GM21717 (cell line): ENCODE measurements at regions not wholly inside any gene's neighbourhood (a gene's known extent, or its start where the extent isn't known, plus 50 kb on each side); places are given as distances from the start of the nearest gene placed in this dataset.

Experiments
- ATAC-seq: cut with Tn5 transposase; IDR thresholded peaks from one replicate; pipeline ENCODE4 v1.9.1; 2021; ENCODE audit warnings: mild to moderate bottlenecking, moderate library complexity; ENCODE audit not compliant: unreplicated experiment

DNA sequence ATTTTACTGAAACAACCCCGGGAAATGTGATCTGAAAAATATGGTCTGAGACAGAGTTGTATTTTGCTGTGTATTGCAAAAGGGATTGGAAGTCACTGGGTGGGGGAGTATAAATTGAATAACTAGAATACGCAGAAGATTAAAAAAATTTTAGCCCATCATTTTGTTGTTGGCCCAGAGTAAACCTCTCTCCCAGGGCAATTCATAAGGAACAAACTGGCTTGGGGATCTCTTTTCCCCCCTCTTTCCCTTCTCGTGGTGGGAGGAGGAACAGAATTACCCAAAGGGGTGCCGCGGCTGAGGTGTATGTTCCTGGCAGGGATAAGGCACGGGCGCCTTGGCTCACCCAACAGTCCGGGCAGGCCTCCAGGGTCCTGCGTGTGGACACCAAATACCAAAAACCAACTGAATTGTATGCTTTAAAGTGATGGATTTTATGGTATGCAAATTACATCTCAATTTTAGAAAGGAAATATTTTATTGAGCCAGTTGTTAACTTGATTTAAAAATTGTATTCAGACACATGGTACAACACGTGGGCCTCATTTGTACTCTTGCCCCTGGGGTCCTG is 121.2 kb upstream of the SPRED2 start:
- no peak for ATAC-seq

DNA sequence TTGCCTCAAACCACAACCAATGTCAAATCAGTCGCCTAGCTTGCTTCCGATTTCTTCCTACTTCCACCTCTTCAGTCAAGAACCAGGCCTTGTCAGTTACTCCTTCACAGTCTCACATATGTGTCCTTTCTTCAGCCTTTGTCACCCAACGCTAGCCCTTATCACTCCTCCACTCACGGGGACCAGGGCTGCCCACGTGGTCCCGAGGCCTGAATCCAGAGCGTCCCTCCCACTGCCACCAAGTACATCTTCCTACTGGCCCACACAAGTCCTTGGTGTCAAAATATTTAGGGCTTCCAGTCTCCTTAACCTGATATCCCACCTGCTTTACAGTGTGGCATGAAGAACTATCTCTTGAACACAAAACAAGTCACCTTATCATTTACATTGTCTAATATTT is 119.1 kb upstream of the SPRED2 start:
- ATAC-seq, result no peak

DNA sequence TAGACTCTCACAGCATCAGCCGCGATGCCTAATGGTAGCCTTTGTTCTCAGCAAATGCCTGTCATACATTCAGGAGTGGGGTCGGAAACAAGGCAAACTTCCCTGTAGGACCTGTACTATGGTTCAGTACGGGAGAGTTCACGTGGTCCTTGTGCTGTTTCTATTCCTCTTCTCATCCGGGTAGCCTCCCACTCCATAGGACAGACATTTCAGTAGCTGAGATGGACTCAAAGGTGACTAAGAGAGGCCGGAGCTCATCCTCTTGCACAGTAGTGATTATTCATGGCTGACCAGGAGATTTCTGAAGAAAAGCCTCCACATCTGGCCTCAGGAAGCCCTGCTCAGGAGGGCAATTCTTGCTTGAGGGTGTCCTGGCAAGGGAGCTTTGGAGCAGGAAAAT is 117.8 kb upstream of the SPRED2 start:
- peak; percentile 37 for ATAC-seq

DNA sequence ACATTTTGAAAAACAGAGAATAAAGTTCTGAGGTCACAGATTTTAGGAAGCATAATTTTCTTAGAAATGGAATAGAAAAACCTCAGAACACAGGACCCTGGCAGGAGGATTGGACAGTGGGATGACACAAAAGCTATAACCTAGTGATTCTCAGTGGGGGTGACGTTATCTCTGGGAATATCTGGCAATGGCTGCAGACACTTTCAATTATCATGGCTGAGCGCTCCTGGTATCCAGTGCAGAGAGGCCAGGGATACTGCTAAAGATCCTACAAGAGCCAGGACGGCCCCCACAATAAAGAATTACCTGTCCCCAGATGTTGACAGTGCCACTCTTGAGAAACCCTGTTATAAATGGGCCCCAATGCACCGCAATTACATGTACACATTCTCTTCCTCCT is 117.2 kb upstream of the SPRED2 start:
- no peak for ATAC-seq

DNA sequence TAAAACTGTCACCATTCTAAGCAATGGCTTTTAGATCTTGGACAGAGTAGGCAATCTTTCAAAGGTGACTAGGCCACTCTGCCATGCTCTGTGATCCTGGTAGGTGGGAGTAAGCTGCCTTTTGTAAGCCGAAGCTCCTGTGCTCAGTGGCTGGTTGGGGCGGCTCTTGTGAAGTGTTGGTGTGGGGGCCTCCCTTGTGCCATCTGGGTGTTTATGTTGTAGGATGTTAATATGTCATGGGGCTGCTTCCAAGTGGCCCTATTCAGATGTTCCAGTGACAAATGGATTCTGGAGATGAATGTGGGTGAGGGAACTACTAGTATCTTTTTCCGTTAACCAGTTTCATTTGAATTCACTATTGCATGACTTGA is 116.8 kb upstream of the SPRED2 start:
- ATAC-seq, result no peak

DNA sequence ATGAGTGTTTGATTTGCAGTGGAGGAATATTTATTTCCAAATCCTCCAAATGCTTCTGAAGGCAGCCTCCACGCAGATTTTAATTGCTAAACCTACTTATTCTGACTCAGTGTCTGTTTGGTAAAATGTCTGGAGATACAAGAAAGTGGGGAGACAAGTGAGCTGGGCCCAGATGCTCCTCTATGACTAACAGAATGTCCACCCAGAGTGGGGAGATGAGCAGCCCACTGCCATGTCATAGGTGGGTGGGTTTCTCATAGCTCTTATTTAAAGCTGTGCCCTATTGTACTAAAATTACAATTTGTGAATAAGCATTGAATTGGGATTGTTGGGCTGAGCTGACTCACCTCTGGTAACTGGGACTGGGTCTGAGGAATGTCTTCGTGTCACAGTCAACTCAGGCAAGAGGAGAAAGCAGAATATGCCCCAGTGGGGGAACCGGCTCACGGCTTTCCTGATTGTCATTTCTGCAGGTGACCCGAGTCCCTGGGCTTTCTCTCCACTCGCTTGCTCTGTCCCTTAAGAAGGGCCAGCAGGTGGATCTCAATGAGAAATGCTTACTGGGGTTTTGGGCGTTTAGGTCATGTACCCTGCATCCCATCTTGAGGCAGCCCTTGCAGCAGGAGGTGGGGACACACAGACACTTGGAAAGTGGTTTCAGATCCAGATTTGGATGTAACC is 116.3 kb upstream of the SPRED2 start:
- no peak for ATAC-seq

DNA sequence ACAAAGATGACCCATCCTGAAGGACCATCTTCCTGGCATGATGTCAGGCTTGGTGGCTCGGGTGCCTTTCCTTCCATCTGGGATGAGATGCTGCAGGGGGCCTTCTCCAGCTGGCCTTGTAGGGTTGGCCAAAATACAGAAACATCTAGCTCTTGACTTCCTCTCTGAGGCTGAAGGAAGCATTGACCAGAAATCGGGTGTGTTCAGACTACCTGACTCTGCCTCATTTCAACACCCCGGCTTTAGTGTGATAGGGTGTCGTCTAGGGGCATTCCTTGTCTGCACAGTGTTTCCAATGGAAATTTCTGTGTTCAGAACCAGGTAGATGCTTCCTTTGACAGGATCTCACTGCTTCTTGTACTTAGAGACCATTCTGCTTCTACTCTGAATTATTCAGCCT is 115.7 kb upstream of the SPRED2 start:
- ATAC-seq, result no peak

DNA sequence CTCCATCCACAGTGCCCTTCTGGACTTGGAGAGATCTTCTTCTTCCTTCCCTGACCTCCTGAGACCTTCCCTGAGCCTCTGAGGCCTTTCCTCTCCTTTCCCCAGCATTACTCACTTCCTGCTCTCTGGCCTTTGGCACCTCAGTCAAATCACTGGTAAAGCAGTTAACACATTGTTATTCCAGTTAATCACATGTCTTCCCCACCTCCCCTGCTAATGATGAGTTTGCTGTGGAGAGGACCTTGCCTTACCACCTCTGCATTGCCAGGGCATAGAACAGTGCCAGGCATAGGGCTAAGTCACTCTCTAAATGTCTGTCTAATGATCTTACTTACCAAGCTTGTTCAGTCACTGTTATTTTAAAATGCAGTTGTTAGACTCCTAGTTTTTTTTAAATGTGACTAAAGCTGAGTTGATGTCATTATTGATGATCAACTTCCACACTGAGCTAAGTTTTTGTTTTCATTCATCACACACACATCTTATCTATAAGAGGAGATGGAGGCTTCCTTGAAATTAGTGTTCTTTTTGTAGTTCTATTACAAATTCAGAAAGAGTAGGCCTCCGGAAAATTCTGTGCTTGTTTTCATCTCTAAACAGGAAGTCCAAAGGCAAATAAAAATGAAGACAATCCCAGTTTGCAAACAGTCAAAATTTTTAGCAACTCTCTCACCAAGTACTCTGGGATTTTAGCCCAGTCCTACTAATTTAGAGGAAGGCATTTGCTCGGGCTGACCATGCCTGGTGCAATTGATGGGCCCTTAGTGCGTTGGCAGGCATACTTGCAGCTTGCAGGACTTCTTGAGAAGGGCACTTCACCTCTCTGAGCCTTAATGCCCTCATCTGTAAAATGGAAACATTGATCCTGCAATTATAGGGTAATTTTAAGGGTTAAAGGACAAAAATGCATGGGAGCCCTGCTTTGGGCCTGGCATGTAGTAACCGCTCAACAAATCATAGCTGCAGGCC is 113.7 kb upstream of the SPRED2 start:
- ATAC-seq, result no peak

DNA sequence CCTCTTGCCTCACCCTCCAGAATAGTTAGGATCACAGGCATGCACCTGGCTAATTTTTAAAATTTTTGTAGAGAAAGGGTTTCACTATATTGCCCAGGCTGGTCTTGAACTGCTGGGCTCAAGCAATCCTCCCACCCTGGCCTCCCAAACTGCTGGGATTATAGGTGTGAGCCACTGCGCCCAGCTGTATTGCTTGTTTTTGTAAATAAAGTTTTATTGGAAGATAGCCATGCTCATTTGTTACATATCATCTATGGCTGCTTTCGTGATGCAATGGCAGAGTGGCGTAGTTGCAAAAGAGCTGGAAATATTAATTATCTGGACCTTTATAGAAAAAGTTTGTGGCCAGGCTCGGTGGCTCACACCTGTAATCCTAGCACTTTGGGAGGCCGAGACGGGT is 109.4 kb upstream of the SPRED2 start:
- no peak for ATAC-seq

DNA sequence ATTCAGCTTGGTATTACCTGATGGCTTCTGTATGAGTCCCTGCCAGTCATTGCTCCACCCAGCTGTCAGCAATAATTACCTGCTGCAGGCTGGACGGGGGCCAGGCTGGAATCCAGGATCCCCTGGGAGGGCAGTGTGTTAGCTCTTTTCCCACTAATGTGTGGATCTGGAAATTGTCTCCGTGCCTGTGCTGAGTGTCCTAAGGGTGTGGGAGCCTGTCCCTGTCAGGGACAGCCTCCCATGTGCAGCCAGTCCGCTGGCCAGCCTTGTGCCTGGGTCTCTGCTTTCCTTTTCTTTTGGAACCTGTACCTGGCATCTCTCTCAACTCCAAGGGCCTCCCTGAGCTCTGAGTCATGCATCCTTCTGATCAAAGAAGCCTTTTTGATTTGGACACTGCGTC is 107.2 kb upstream of the SPRED2 start:
- no peak for ATAC-seq

DNA sequence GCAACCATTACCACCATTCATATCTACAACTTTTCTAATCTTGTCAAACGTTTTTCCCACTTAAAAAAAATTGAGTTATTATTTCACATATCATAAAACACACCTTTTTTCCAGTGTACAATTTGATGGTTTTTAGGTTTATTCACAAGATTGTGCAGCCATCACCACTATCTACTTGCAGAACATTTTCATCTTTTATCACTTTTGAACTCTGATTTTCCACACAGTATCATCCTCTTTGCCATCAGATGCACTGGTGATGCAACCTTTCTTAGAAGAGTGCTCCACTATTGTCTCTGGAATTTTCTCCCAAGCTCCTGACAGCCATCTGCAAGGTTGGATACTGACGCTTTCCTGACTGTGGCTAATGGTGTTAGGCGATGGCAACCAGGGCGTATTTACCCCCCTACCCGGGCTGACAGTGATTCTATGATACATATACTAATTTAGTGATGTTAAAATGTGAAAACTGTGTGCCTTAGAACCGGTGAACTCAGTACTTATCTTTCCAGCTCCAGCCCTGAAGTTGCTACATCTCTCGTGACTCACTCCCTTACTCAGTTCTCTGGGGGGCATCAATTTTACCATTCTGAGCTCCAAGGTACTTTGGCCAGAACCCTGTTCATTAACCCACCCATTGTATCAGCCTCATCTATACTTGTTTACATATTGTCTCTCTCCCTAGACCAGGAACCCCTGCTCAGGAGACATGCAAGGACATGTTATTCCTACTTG is 105.4 kb upstream of the SPRED2 start:
- no peak for ATAC-seq

DNA sequence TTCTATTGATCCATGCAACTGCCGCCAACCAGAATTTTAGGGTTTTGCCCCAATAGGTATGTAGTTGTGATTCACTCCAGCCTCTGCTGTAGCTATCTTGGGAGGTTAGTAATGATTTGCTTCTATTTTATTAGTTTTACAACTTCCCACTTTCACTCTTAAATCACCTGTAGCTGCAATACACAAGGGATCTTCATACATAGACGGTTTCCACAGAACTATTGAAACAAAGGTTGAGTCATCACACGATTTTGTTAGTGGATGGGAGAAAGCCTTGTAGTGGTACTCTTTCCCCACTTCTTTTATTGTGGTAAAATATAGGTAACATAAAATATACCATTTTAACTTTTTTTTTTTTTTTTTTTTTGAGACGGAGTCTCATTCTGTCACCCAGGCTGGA is 104.2 kb upstream of the SPRED2 start:
- ATAC-seq, result peak; percentile 89

DNA sequence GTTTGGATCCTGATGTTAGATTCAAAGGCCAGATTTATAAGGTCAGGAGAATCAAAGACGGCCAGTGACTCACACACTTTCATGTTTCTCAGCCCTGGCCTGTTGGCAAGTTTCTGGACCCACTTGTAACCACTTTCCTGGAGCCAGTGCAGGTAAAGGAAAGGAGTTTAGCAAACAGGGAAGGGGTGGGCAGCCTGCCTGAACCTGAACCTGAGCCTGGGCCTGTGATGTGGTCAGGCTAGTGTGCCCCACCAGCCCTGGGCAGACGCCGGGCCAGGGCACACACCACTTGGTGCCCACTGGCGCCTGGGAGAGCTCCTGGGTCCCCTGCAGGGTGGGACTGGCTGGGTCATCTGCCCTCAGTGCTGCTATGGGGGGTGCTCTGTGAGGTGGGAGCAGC is 100.5 kb upstream of the SPRED2 start:
- ATAC-seq, result no peak

DNA sequence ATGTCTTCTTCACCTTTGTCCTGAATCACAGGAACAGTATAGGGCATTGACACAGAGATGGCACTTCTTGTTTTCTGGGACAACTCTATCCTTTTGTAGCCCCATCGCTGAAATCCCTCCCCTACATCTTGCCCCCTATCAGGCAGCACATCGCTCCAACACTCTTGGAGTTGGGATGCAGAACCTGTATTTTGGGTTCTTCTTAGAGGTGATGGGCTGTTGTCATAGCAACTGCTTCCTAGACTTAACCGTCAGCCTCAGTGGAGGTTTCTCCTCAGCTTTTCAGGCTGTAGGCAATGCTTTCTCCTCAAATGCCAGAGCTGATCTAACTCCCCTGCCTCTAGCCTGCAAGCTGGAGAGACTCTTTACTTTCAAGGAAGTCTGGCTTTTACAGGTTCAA is 99.9 kb upstream of the SPRED2 start:
- ATAC-seq, result no peak

DNA sequence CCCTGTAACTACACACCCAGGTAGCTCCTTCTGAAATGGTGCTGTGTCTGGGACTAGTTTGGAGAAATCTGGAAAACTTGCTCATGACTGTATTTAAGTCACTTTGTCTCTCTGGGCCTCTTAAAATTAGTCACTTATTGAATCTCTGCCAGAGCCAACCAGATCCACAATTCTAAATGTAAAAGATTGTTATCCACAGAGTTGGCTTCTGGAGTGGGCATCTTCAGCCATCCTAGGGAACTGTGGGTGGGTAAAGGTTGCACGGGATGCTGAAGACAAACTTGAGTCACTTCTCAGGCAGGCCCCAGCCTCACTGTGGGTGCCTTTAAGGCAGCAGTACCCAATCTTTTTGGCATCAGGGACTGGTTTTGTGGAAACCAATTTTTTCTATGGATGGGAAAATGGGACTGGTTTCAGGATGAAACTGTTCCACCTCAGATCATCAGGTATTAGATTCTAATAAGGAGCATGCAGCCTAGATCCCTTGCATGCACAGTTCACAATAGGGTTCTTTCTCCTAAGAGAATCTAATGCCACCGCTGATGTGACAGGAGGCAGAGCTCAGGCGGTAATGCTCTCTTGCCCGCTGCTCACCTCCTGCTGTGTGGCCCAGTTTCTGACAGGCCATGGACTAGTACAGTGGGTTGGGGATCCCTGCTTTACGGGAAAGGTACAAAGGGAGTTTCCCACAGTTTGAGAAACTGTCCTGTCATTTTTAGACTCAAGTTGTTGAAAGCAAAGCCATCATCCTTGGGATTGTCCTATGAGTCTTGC is 98.3 kb upstream of the SPRED2 start:
- no peak for ATAC-seq

DNA sequence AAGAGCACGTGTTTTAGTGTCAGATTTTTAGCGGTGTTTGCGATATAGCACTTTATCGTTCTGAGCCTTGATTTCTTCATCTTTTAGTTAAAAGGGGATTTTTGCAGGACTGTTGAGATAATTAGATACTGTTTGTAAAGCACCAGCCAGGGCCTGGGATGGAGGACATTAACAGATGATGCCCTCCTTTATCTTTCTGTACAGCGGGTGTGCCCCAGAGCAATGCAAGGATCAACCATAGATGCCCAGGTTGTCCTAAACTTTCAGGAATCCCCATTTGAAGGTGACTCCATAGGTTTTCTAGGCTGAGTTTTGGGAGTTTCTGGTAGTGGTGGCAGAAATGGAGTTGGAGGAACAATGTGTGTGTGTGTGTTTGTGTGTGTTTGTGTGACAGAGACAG is 97.0 kb upstream of the SPRED2 start:
- ATAC-seq, result no peak

DNA sequence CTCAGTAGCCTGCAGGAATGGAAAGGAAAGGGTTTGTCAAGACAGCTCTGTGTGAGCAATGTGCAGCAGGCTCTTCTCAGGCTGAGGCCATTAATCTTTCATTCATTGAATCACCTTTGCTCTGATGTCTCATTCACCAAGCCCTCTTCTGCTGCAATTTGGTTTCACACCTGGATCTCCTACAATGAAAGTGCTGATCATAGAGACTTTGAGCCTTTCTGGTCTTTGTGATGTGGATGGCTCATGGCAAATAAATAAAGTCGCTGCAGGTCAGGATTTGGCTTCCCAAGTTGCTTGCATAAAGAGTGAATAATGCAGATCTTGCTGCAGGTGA is 95.8 kb upstream of the SPRED2 start:
- ATAC-seq, result no peak

DNA sequence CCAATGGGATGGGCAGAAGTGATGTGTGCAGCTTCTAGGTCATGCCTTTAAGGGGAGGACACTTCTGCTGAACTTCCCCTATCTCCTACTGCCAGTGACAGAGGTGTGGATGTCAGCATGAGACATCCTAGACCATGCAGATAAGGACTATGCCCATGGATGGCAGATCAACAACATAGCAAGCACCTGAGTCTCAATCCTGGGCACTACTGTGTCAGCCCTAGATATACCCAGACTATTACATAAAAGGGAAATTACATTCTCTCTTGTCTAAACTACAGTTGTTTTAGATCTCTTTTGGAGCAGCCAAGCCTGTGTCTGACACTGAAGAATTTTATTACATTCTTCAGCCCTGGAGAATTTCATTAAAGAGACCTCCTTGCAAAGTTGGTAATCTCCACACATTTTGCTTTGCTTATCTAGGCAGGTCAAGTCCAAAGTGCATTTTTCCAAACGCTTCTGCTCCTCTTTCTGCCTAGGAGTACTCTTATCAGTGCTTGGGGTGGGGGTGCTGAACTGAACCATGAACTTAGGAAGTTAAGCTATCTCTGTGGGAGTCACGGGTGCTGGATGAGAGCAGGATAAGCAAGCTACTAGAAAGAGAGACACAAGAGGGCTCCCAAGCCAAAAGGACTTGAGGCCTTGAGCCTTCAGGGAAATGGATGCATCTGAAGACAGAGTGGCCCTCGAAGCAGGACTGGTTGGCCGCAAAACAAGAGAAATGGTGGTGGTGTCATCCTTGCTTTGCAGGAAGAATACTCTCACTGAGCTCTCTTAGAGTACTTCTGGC is 95.2 kb upstream of the SPRED2 start:
- no peak for ATAC-seq

DNA sequence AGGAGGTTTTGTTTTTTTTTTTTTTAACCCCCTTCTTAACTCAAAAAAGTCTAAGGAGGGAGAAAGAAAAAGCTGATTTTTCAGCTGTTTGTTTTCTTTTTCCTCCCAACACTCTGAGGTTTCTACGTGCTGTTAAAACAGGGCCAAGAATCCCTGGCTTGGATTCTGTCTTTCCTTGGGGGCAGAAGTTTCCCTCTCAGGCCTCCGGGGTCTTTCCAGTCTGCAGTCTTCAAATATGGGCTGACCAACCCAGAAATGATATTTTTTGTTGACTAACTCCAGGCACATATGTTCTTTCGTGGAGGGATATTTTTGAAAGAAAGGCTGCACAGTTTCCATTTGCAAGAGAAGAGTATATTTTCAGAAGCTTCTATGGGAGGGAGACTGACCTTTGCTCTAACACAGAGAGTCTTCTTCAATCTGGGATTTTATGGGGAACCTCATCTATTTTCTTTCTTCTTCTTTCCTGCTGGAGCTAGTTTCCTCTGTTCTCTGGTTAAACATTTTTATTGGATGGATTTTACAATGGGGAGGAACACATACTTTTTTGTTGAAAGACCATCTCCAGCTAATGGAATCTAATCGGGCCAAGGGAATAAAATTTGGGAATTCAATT is 93.3 kb upstream of the SPRED2 start:
- ATAC-seq, result no peak

DNA sequence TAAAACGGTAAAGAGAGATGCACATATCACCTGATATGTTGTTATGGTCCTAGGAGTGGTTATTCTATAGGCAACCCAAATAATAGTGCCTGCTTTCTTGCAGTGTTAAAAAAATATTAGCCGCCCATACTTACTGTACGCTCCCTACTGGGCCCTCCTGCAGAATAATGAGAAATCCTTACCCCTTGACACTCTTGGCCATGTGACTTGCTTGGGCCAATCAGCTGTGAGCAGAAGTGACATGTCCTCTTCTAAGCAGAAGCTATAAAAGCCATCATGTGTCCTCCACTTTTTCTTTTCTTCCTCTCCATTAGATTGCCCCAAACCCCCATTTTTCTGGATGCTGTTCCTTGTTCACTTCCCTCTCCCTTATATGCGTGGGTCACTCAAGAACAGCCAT is 90.5 kb upstream of the SPRED2 start:
- no peak for ATAC-seq
